GM08714 (cell line): ENCODE measurements at regions not wholly inside any gene's neighbourhood (a gene's known extent, or its start where the extent isn't known, plus 50 kb on each side); places are given as distances from the start of the nearest gene placed in this dataset.

Experiments
- H3K4me3 ChIP-seq: fragments of 200-500 bp; sonication (Bioruptor generic); 2 replicates; pipeline ENCODE4 v1.5.1; 2014; ENCODE audit warnings: mild to moderate bottlenecking, low read length, inconsistent platforms
- ZNF274 ChIP-seq: IDR thresholded peaks from 2 replicates; pipeline ENCODE4 v1.6.1; 2012; ENCODE audit warnings: mild to moderate bottlenecking, low read depth, low read length

GRCh38 chr11:35085531-35086165 lies 53.3 kb upstream of the CD44 start:
- H3K4me3 ChIP-seq: no peak overlapping the region
- no peak for TF ChIP-seq ZNF274

- no peak overlapping the region for H3K4me3 ChIP-seq
- TF ChIP-seq ZNF274: no peak
Measured at GRCh38 chr11:35087648-35088047, 51.3 kb upstream of the CD44 start.

- TF ChIP-seq ZNF274: no peak
- H3K4me3 ChIP-seq: no peak overlapping the region
Measured at GRCh38 chr11:35088226-35088625, 50.7 kb upstream of the CD44 start.

- H3K4me3 ChIP-seq: no peak overlapping the region
- no peak for TF ChIP-seq ZNF274
Measured at GRCh38 chr11:35088676-35089075, 50.3 kb upstream of the CD44 start.
